GM13977 (cell line): ENCODE measurements at regions not wholly inside any gene's neighbourhood (a gene's known extent, or its start where the extent isn't known, plus 50 kb on each side); places are given as distances from the start of the nearest gene placed in this dataset.

Experiments used
- DNase-seq: peaks from one replicate; pipeline ENCODE4 v3.0.0; 2012; ENCODE audit warnings: low spot score
- in situ Hi-C: fragments of 300-500 bp; cut with MboI; formaldehyde crosslinking; loops from one replicate; pipeline ENCODE4 v1.12.0; 2022; ENCODE audit warnings: low sequenced_read_pairs, low pct_unique_long_range_greater_than_20kb, mixed read lengths, inconsistent platforms; ENCODE audit not compliant: unreplicated experiment
- TF ChIP-seq, protein P1 (sequence below): IDR thresholded peaks from 2 replicates; pipeline ENCODE4 v1.5.1; 2012; ENCODE audit warnings: mild to moderate bottlenecking, control low read depth; ENCODE audit not compliant: insufficient read depth; ENCODE audit errors: extremely low read depth, missing control alignments

DNA sequence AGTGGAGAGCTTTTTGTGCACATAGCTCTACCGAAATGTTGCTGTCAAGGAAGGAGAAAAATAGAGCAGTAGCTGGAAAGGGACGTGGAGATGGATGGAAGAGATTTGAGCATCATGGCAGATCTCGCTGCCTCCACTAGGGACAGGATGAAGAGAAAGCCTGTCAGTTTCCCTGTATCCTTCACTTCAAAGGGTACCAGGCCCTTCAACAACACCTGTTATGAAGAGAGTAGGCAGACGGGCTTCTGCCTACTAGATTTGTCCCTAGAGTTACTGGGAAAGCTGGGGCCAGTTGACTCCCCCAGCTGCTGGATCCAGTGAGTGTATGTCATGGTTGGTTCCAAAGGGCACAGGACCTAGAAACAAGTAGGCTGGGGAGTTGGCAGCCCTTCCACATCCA lies 150.8 kb downstream of the TLE3 start:
- DNase-seq, result no peak
- in situ Hi-C loops, result no loop called here
- TF ChIP-seq, protein P1, sequence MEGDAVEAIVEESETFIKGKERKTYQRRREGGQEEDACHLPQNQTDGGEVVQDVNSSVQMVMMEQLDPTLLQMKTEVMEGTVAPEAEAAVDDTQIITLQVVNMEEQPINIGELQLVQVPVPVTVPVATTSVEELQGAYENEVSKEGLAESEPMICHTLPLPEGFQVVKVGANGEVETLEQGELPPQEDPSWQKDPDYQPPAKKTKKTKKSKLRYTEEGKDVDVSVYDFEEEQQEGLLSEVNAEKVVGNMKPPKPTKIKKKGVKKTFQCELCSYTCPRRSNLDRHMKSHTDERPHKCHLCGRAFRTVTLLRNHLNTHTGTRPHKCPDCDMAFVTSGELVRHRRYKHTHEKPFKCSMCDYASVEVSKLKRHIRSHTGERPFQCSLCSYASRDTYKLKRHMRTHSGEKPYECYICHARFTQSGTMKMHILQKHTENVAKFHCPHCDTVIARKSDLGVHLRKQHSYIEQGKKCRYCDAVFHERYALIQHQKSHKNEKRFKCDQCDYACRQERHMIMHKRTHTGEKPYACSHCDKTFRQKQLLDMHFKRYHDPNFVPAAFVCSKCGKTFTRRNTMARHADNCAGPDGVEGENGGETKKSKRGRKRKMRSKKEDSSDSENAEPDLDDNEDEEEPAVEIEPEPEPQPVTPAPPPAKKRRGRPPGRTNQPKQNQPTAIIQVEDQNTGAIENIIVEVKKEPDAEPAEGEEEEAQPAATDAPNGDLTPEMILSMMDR, result no peak

DNA sequence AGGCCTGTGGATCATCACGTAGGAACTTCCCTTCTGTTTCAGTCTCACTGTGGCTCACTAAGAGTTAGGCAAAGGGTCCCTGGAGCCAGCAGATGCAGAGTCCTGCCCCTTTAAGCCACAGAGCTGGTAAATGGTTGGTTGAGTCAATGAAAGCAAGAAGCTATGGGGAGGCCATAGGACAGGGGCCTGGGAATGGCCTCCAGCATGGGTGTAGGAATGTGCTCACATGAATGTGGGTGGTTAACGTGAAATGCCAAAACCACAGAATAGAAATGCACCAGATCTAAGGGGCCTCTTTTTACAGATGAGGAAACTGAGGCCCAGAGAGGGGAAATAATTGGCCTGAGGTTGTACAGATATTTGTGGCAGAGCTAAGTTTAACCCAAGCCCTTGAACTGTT lies 150.3 kb downstream of the TLE3 start:
- in situ Hi-C loops, result no loop called here

DNA sequence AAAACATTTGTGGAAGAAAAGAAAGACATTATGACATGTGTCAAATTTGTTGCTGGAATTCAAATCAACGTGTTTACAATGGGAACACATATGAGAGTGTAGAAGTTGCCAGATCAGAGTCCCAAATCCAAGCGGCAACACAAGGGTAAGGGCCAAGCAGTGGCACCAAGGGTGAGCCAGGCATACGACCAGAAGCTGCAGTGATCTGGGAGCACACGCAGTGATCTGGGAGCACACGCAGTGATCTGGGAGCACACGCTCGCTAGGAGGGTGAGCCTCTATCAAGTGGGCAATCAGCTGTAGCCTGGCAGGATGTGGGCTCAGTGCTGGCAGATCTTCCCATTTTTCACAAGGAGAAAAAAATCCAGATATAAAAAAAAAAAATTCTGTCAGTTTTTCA lies 148.2 kb downstream of the TLE3 start:
- in situ Hi-C loops, result no loop called here
- no peak for DNase-seq
- TF ChIP-seq, protein P1, result no peak

More for the DNA sequence above, 150.3 kb downstream of the TLE3 start:
- TF ChIP-seq, protein P1, result no peak
- no peak for DNase-seq

DNA sequence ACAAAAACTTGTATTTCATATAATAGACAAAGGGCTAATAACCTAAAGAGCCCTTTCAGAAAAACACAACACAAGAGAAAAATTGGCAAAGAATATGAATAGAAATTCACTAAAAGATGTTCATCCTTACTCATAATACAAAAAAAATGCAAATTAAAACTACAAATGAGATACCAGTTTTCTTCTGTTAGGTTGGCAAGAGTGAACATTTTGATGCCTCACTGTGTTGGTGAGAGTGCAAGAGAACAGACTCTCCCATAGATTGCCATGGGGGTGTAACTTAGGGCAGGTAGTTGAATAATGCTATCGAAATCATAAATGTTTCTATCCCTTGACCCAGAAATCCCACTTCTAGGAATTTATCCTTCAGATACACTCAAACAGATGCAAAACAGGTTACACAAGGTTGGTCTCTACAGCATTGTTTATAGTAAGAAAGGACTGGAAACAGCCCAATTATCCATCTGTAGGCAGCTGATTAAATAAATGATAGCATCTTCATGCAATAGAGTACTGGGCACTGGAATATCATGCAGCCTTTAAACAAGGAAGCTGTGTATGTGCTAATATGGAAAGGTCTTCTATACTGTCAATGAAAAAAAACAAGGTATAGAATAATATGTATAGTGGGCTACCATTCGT lies 146.3 kb downstream of the TLE3 start:
- in situ Hi-C loops, result no loop called here
- TF ChIP-seq, protein P1, result no peak
- DNase-seq, result no peak

DNA sequence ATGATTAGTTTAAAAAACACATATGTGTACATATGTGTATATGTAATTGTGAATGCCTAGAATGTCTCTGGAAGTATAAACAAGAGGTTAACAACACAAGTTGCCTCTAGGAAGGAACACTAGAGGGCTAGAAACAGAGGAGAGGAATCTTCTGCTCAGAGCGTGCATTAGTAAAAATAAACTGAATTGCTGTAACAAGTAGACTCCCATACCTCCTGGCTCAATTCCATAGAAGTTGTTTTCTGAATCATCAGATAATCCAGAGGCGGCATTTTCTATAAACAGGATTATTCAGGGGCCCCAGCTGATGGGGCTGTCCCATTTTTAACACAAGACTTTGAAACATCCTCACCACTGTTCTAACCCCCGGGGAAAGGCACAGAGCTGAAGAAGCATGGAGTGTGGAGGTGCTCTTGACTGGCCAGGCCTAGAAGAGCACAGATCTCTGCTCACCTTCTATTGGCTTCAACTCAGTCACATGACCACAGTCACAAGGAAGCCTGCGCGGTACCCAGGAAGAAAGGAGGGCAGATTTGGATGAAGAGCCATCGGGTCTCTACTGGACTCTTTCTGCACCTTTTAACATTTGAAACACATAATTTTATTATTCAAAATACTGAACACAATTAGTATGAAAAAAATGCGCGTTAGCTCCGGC lies 145.7 kb downstream of the TLE3 start:
- in situ Hi-C loops, result no loop called here
- TF ChIP-seq, protein P1, result no peak
- no peak for DNase-seq

DNA sequence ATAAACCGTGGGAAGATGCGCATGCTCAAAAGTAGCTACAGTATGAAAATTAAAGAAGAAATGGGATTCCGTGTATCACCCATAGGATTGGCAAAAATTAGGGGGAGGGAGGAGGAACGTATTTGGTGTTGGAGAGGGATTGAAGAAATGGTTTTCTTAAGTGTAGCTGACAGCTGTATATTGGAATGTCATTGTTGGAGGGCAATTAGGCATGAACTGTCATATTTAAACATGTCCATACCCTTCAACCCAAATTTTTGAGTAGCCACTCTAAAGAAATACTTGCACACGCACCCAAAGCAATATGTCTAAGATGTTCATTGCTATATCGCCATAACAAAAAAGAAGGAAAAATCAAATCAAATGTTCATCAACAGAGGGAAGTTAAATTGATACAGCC lies 144.7 kb downstream of the TLE3 start:
- in situ Hi-C loops, result no loop called here
- DNase-seq, result no peak
- TF ChIP-seq, protein P1, result no peak
